DMS153 (cell line): ENCODE measurements at regions not wholly inside any gene's neighbourhood (a gene's known extent, or its start where the extent isn't known, plus 50 kb on each side); places are given as distances from the start of the nearest gene placed in this dataset.
A peak's percentile ranks its signal among the peaks of the same experiment; 100 is the strongest.

Experiments
- DNase-seq: peaks from one replicate; lab custom pipeline; 2025; lab: John Stamatoyannopoulos, UW

- peak; percentile 39 for DNase-seq
These were observed 863.1 kb downstream of the MAFB start for GRCh38 chr20:39825950-39826349.

GRCh38 chr20:39825524-39825923 lies 863.4 kb downstream of the DHX35 start:
- DNase-seq = no peak

- DNase-seq = no peak
These were observed 861.1 kb downstream of the DHX35 start for GRCh38 chr20:39823224-39823623.

- no peak for DNase-seq
These were observed 860.5 kb downstream of the DHX35 start for GRCh38 chr20:39822667-39823066.

GRCh38 chr20:39813190-39813829 lies 851.2 kb downstream of the DHX35 start:
- DNase-seq = no peak

GRCh38 chr20:39812116-39812515 lies 850.0 kb downstream of the DHX35 start:
- DNase-seq = peak; percentile 68

- no peak for DNase-seq
These were observed 848.2 kb downstream of the DHX35 start for GRCh38 chr20:39810309-39810708.

GRCh38 chr20:39808613-39809012 lies 846.5 kb downstream of the DHX35 start:
- DNase-seq = no peak

GRCh38 chr20:39800548-39800947 lies 838.4 kb downstream of the DHX35 start:
- DNase-seq = no peak

GRCh38 chr20:39800111-39800510 lies 838.0 kb downstream of the DHX35 start:
- no peak for DNase-seq

GRCh38 chr20:39799366-39799965 lies 837.3 kb downstream of the DHX35 start:
- no peak for DNase-seq

- DNase-seq = peak; percentile 11
These were observed 833.5 kb downstream of the DHX35 start for GRCh38 chr20:39795401-39796272.

- DNase-seq = no peak
These were observed 830.2 kb downstream of the DHX35 start for GRCh38 chr20:39792334-39792733.

GRCh38 chr20:39789411-39789810 lies 827.3 kb downstream of the DHX35 start:
- DNase-seq = no peak

- DNase-seq = no peak
These were observed 823.2 kb downstream of the DHX35 start for GRCh38 chr20:39785252-39785917.

GRCh38 chr20:39784693-39785092 lies 822.5 kb downstream of the DHX35 start:
- DNase-seq = no peak

- no peak for DNase-seq
These were observed 816.9 kb downstream of the DHX35 start for GRCh38 chr20:39778847-39779604.

GRCh38 chr20:39778431-39778830 lies 816.3 kb downstream of the DHX35 start:
- DNase-seq = no peak

GRCh38 chr20:39777610-39778009 lies 815.5 kb downstream of the DHX35 start:
- no peak for DNase-seq

- peak; percentile 49 for DNase-seq
These were observed 813.0 kb downstream of the DHX35 start for GRCh38 chr20:39775110-39775509.

- no peak for DNase-seq
These were observed 811.3 kb downstream of the DHX35 start for GRCh38 chr20:39773380-39774000.
